ENCODE measurements at regions not wholly inside any gene's neighbourhood (a gene's known extent, or its start where the extent isn't known, plus 50 kb on each side); places are given as distances from the start of the nearest gene placed in this dataset.

- no peak for DNase-seq
Observed at GRCh38 chr10:43024524-43024923, 52.3 kb upstream of the RET start.

- DNase-seq: peak; percentile 74
Observed at GRCh38 chr10:43024942-43025700, 51.7 kb upstream of the RET start.

- peak; percentile 92 for DNase-seq
Observed at GRCh38 chr10:43026039-43026973, 50.6 kb upstream of the RET start.

Measured in DMS53 (cell line).